NCI-H526 (cell line): ENCODE measurements at regions not wholly inside any gene's neighbourhood (a gene's known extent, or its start where the extent isn't known, plus 50 kb on each side); places are given as distances from the start of the nearest gene placed in this dataset.
"Not testable (repeated sequence)": the region's sequence is repeated elsewhere in the genome, so short reads cannot be mapped to it uniquely, and the experiment has no call there.

Experiments used
- DNase-seq, 2 experiments: peaks; one replicate each; lab custom pipeline; 2025; lab: John Stamatoyannopoulos, UW

GRCh38 chr1:121003230-121003629, 113.7 kb downstream of the PPIAL4A start:
- not testable (repeated sequence) for DNase-seq

GRCh38 chr1:121006826-121007225, 117.3 kb downstream of the PPIAL4A start:
- not testable (repeated sequence) for DNase-seq

DNA sequence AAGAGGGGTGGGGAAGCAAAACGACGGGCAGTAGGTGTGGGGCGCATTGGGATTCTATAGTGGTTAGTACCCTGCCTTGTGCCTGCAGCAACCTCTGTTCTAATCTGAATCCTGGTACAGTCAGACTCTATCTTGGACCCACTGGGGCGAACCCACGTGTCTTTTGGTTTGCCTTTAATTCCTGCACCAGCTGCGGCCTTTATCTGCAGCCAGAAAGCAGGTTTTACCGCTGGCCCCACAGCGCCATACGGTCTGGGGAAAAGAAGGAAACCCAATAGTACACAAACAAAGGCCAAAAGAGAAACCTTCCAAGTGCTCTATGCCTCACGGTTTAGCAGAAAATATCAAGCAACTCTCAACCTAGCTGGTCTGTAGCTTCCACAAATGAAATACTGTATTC, 118.2 kb downstream of the PPIAL4A start:
- DNase-seq, result not testable (repeated sequence)

GRCh38 chr1:121008512-121009215, 119.1 kb downstream of the PPIAL4A start:
- DNase-seq, result not testable (repeated sequence)

DNA sequence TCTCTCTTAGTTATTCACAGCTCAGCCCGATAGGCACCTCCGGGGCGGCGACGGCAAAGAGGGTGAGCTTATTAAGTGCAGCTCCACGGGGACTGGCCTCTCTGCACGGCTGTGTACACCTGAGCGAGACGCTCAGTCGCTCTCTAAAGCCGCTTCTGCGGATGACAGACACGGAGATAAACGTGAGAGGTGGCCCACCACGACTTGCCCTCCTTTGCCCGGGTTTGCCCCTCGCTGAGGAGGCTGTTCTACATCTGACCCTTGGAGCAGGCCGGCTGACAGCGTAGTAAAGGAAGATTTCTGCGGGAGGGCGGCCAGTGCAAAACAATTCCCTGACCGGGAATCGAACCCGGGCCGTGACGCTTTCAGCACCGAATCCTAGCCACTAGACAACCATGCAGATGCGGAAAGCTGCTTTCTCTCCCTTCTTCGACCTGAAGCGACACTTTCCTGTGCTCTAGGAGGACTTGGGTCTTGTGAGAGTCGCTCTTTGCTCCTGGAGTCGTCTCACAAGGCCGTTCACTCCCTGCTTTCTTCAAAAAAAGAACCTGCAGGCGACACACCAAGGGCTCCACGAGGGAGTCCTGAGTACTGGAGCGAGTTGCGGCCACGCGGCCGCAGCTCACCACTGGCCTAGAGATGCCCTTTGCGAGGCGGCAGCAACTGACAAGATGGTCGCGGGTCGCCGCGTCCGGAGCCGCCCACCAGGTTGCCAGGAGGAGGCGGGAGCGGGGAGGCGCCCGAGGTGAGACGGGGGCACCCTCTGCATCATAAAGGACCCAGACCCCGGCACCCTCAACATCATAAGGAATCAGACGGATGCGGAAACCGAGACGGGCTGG, 119.9 kb downstream of the PPIAL4A start:
- DNase-seq, result not testable (repeated sequence)

DNA sequence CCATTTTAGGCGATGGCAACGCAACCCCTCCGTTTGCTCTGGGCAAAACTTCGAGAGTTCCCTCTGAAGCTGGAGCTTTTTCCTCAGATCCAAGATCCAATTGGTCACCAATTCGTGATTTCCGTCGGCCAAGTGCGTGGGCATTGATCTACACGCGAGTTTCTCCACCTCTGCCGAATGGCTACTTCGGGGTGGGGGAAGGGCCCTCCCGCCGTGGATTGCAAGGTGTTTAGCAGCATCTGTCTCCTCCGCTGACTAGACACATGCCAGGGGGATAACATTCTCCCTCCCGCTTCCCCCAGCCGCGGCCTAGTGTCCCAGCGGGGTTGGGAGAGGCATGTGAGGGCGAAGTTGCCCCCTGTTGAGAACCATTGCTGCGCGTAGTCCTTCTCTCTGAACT, 120.6 kb downstream of the PPIAL4A start:
- not testable (repeated sequence) for DNase-seq

DNA sequence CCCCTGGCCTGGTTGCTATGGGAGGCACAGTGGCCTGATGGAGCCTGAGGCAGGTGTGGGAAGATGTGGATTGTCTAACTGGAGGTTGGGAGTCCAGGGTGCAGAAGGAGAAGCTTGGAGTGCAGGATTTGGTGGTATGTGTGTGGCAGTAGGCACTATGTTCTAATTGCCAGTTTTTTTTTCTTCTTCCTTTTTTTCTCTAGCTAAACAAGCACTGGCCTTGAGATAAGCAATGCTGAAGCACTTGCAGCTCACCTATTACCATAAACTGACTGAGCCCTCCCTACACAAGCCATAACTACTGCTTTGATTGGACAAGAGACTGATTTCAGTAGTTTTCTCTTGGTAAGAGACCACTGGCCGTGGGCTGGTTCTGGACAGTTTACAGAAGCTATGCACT, 123.6 kb downstream of the PPIAL4A start:
- DNase-seq, result not testable (repeated sequence)

GRCh38 chr1:121016182-121017028, 126.8 kb downstream of the PPIAL4A start:
- DNase-seq, result peak; percentile 33 to 63

- DNase-seq, result not testable (repeated sequence)
These were observed 130.3 kb downstream of the PPIAL4A start for GRCh38 chr1:121019715-121020349.

GRCh38 chr1:121020350-121021236, 131.0 kb downstream of the PPIAL4A start:
- peak; percentile 38 to 70 for DNase-seq

GRCh38 chr1:121021716-121022115, 132.1 kb downstream of the PPIAL4A start:
- DNase-seq, result not testable (repeated sequence)

DNA sequence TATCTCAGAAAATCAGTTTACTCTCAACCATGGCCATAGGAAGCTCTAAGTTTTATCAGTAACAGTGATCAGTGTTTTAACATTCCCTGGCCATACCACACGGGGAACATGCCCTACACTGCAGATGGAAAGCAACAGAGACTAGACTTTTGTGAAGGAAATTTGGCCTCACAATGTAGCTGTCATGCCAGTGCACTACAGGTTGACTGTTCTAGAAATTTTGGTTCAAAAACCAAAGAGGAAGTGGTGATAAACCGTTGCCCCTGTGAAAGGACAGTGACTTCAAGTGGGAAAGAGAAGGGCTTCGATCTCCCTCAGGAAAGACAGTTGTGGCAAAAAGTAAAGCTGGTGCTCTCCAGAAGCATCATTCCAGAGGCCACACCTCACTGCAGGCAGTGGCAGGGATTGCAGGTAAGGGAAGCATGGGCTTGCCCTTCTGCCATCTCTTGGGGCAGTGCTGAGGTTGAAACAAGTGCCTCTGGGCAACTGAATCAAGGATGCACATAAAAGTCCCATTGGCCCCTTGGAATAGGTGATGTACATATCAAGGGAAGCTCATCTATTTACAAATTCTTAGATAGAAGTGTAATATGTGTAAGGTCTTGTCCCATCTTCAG, 143.4 kb downstream of the PPIAL4A start:
- DNase-seq, result not testable (repeated sequence)

DNA sequence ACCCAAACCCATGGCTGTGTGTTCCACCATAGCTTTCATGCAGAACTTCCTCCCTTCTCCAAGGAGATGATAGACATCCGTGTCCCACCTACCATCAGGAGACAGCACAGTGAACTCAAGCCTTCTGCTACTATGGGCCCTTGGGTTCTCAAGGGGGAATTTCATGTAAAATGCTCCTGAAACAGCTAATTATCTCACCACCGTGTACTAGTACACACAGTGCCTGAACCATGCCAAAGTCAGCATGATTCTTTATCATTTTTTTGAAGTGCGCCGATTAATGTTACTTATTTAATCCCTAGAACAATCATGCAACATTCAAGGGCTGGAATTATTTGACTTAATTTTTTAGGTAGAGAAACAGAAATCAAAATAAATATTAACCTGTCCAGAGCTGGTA, 147.2 kb downstream of the PPIAL4A start:
- DNase-seq, result not testable (repeated sequence)

- DNase-seq, result not testable (repeated sequence)
These were observed 143.2 kb downstream of the FAM72B start for GRCh38 chr1:121040974-121041373.

- not testable (repeated sequence) for DNase-seq
These were observed 142.6 kb downstream of the FAM72B start for GRCh38 chr1:121041497-121041896.

DNA sequence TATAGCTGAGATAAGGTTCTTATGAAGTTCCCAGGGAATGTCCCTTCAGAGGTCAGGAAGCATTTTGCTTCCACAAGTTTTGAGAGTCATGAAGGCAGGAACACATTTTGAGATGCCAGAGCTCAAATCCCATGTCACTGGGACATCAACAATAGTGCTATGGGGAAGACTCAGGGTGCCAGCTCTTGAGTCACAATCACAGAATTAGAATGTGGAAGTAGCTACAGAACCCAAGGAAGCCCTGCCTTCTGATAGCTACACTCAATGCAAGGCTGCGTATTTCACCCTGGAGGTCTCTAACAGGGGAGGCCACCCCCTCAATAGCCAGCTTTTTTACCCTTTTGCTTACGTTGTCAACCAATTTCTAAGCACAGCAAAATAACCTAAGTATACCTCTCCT, 141.3 kb downstream of the FAM72B start:
- not testable (repeated sequence) for DNase-seq

DNA sequence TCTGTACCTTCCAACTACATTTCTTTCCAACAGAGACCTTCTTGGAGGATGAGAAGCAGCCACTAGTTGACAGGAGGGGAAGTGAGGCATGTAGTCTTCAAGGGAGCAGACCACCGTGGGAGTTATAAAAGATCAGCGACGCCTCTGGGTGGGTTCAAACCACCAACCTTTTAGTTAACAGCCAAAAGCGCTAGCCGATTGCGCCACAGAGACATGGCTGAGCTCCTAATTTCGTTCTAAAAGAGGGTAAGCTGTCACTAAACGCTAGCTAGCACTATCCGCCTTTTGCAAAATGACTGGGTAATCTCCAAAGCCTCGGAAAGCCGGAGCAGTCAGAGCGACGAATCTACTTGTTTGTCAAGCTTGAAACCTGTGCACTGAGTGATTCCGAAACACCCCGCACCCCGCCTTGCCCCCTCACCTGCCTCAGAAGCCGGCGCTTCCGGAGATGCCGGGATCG, 135.8 kb downstream of the FAM72B start:
- DNase-seq, result not testable (repeated sequence)

GRCh38 chr1:121048769-121049443, 135.2 kb downstream of the FAM72B start:
- DNase-seq, result not testable (repeated sequence)

DNA sequence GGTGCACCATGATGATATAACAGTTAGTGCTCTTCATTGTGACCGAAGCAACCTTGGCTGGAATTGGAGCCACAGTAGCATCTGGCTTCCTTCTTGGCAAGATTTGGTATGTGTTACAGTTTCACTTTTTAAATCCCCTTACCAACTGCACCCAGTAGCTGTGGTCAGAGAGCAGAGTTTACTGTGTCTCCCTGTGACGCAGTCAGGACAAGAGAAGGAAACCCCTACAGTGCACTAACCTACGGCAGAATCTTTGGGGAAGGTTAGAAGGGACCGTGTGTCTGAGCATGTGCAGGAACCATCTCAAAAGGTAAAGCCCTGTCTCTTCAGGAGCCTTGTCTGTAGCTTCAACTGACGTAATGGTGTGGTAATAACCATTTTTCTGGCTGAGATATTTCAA, 134.0 kb downstream of the FAM72B start:
- not testable (repeated sequence) for DNase-seq
